GM12892 (cell line): ENCODE measurements at regions not wholly inside any gene's neighbourhood (a gene's known extent, or its start where the extent isn't known, plus 50 kb on each side); places are given as distances from the start of the nearest gene placed in this dataset.

Experiments used
- DNase-seq: peaks from one replicate; pipeline ENCODE4 v3.0.0; 2011; ENCODE audit not compliant: insufficient read length
- FAIRE-seq: peaks from 2 replicates; lab custom pipeline; 2011; peaks lifted over from hg19 to GRCh38; lab: Jason Lieb, UNC
- POLR2A ChIP-seq: IDR thresholded peaks from 2 replicates; pipeline ENCODE4 v1.6.1; 2011; ENCODE audit warnings: low read depth, low read length, control low read depth
- POLR2AphosphoS5 ChIP-seq: IDR thresholded peaks from 2 replicates; pipeline ENCODE4 v1.6.1; 2011; ENCODE audit warnings: low read depth, low read length, control low read depth
- TAF1 ChIP-seq: IDR thresholded peaks from 2 replicates; pipeline ENCODE4 v1.6.1; 2011; ENCODE audit warnings: low read depth, mild to moderate bottlenecking, control low read depth, low read length, borderline replicate concordance

DNA sequence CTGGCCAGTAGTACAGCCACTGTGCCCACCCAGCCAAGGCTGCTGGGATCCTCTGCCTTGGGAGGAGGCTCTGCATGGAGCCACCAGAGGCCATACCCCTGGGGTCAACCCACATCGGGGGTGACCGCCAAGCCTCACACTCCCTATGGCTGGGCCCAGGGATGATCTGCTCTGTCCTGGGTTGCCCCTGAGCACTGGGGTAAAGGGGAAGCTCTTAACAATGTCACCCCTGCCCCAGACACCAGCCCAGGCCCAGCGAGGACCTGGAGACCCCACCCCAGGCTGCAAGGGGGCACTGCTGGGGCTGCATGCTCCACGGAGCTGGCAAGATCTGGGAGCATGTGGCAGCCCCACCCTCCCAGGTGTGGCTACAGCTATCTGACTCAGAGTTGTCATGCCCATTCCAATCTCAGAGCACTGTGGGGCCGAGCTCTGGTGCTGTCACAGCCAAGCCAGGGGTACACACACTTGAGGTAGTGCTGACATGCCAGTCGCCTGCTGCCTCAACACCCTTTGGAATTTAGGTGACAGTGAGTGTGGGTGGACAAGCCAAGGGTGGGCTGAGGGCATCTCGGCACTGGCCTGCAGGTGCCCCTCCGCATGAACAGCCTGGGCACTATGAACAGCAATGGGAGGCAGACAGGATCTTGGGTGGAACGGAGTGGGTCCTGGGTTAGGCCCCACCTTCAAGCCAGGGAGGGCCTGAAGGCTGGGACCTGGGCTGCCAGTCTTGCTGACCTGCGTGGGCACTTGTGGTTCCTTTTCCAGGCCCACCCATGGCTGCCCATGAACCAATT is 427.7 kb downstream of the LRRIQ3 start:
- TF ChIP-seq POLR2A (no peak), TAF1 (no peak), POLR2AphosphoS5 (no peak)
- no peak for FAIRE-seq
- no peak for DNase-seq

DNA sequence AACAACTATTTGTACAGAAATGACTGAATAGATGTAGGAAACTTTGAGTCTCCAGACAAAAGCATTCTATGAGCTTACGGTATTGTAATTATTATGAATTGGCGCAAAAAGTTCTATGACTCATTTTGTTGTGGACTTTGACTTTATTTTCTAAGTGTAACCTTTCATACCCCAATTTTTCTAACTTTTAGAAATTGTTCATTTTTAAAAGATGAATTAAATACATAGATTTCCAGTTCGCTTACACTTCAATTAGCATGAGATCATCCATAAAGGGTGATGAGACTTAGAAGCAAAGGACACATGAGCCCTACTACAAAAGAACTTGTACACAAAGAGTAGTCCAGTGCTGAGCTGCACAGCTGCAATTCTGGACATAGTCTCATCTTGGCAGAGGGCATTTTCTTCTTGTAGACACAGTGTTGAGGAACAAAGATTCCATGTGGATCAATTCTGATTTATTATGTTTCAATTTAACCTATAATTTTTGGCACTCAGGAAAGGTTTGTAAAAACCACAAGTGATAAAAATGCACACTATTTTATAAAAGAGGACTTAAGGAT is 431.1 kb downstream of the LRRIQ3 start:
- TF ChIP-seq POLR2AphosphoS5 (no peak), POLR2A (no peak), TAF1 (no peak)
- DNase-seq (no peak), FAIRE-seq (no peak)

DNA sequence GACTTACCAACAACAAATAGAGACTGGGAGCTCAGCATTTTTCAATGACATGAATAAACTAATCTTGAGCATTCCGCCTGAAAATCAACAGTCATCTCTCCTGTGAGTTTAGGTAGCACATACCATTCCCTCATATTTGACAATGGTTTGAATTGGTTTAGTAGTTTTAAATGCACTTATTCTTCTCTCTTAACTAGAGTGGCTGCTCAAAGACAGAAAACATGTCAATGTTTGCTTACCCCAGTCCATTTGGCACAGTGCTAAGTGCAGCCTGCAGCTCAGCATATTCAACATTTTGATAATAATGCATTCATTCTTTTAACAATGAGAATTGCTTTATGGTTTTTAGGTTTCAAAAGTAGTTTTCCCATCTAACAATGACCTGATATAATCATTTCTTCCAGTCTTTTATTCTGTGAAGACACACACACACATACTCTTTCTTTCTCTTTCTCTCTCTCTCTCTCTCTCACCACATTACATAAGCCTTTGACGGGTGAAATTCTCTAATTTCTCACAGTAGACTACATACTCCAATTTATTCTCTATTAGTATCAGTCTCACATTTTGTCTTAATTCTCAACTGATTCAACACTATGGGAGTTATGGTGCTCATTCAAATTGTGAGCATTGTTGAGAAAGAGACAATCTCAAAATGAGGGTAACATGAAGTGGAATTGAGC is 432.3 kb downstream of the LRRIQ3 start:
- no peak for DNase-seq
- no peak for TF ChIP-seq TAF1
- no peak for TF ChIP-seq POLR2A
- TF ChIP-seq POLR2AphosphoS5, result no peak
- FAIRE-seq, result no peak

DNA sequence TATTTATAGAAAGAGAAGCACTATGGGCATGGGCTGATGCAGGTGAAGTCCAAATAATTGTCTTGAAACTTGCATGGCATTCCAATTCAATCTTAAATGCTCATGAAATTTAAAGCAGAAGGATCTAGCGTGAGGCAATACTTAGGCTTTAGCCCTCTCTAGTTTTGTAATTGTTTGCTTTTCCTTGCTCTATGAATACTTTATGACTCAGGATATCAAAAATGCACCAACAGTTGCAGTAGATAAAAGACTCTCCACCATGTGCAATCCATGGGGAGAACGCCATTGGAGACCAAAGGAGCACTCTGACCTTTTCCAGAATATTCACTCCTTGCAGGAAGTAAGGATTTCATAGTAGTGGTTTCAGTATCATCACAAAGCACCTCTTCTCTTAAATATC is 436.4 kb downstream of the LRRIQ3 start:
- no peak for DNase-seq
- TF ChIP-seq POLR2A (no peak), TAF1 (no peak), POLR2AphosphoS5 (no peak)
- no peak for FAIRE-seq

DNA sequence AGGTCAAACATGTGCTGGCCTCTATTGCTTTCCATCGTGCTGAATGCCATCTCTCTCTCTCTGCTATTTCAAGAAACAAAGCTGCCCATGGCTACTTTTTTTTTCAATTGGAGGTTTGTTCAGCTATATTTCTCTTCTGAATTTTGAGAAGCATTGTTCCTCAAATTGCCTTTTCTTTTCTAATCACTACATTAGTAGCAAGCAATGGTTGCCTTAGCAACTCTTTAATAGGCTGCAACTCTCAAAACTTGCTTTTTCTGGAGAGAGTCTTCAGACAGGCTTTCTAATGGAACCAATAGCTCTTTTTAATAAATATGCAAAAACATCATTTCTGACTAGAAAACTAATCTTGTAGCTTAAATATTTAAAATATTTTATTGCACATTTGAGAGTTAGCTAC is 439.0 kb downstream of the LRRIQ3 start:
- FAIRE-seq (no peak), DNase-seq (no peak)
- TF ChIP-seq POLR2AphosphoS5 (no peak), POLR2A (no peak)

DNA sequence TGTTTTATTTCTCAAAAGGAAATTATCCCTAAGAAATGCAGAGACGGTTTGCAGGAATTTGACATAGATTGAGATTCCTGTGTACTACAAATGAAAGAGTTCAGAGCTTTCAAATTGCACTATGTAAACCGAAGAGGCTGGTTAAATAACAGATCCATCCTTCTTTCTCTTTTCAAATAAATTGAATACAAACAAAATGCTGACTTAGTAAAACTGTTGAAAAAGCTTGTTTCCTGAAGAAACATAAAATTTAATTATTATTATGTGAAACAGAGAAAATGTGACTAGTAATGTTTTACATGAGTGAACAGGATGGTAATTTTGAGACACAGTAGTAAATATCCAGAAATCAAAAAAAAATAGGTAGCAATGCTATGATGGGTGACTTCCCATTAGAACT is 441.2 kb downstream of the LRRIQ3 start:
- no peak for FAIRE-seq
- no peak for DNase-seq
- TF ChIP-seq POLR2A (no peak), TAF1 (no peak), POLR2AphosphoS5 (no peak)

DNA sequence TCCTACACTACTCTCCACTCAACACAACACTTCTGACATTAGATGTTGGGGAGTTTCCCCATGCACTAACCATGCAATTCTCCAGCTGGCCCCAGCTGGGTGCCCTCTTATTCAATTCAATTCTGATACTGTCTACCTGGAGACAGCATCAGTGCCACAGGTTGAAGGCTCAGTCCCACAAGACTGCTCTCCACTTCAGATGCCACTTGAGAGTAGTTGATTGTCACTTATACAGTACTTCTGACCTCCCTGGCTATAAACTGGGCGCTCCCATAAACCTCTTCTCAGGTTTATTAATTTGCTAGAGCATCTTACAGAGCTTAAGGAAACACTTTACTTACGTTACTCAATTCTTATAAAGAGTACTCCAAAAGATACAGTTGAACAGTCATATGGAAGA is 442.3 kb downstream of the LRRIQ3 start:
- TF ChIP-seq POLR2AphosphoS5 (no peak), TAF1 (no peak), POLR2A (no peak)
- FAIRE-seq (no peak), DNase-seq (no peak)

DNA sequence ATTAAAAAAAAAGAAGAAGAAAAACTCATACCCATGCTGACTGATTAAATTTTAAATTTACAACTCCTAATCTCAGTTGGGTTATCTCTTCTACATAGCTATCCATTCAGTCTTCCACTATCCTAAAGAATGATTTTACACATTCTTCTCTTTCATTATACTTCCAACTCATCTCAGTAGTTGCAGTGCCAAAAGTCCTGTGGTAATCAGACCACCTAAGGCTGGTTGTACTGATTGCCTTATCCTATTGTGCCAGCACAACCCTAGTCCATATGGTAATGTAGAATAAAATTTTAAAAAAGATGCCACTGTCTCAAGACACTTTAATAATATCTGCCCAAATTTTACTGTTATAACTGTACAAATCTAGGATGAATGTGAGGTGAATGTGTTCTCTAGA is 448.0 kb downstream of the LRRIQ3 start:
- FAIRE-seq (no peak), DNase-seq (no peak)
- TF ChIP-seq POLR2A (no peak), POLR2AphosphoS5 (no peak), TAF1 (no peak)

DNA sequence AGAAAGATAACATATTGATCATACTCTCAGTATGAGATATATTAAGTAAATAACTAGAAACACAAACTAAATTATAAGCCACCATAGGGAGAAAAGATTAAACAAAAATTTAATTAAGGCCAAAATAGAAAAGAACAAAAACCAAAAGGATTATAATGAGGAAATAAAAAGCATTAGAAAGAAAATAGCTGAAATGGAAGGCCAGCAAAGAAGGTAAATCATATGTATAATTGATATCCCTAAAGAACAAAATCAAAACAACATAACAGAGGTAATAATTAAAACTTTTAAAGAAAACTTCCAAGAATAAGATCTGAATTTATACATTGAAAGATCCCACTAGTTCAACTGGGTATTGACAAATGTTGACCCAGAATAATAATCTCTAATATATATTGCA is 453.0 kb downstream of the LRRIQ3 start:
- FAIRE-seq, result no peak
- TF ChIP-seq POLR2A (no peak), TAF1 (no peak), POLR2AphosphoS5 (no peak)
- no peak for DNase-seq

DNA sequence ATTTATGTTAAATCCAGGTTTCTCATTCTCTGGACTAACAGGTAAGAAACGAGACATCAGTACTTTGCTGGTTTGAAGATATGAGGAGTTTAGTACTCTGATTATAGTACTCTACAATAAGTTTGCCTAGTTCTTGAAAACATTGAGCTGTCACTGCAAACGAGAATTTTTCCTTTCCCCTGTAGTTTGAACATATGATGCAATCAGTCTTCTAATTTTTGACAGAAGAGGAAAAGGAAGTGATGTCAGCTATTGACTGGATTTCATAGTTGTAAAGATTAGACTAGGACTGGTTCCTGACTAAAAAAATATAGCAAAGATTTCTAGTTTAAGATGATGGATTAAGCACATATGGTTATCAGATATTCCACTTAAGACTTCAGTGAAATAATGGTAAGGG is 461.9 kb downstream of the LRRIQ3 start:
- DNase-seq, result no peak
- no peak for FAIRE-seq
- no peak for TF ChIP-seq TAF1
- TF ChIP-seq POLR2A, result no peak
- no peak for TF ChIP-seq POLR2AphosphoS5

DNA sequence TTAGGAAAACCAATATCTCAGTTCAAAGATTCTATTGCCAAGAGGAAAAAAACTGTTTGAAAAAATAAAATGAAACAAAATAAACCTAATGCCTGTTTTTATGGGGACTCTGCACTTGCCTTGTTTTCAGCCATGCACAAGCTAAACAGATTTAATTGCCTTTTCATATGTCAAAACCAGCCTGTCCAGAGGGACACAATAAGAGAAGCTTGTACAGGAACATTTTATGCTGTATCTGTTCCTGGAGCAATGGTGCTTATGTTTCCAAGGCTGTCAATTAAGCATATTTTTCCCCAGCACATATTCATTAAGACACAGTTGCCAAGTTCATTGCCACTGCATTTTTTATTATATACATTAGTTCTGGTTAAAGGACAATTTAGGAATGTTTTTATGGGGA is 470.9 kb downstream of the LRRIQ3 start:
- DNase-seq, result no peak
- TF ChIP-seq TAF1, result no peak
- no peak for TF ChIP-seq POLR2A
- no peak for TF ChIP-seq POLR2AphosphoS5
- no peak for FAIRE-seq
